K562 (cell line): ENCODE measurements at regions not wholly inside any gene's neighbourhood (a gene's known extent, or its start where the extent isn't known, plus 50 kb on each side); places are given as distances from the start of the nearest gene placed in this dataset.
"Not testable (repeated sequence)": the region's sequence is repeated elsewhere in the genome, so short reads cannot be mapped to it uniquely, and the experiment has no call there.

Source experiments
- ATAC-seq: fragments of 200-7000 bp; cut with Tn5 transposase; 3 replicates; pipeline ENCODE4 v1.9.1; 2020; ENCODE audit warnings: moderate library complexity
- BruUV-seq: library from RNA; stranded (reverse); fragments of 400-500 nt; replicated peaks from 2 replicates; lab custom pipeline; 2021; lab: Mats Ljungman, UMichigan
- CTCF ChIA-PET: fragments of 300-600 bp; formaldehyde crosslinking; extraction: SDS; loops from one replicate; lab custom pipeline; 2021; ENCODE audit warnings: low intra/inter-chr PET ratio; lab: Yijun Ruan, JAX
- POLR2A ChIA-PET: fragments of 300-600, 350-650 bp; sonication (Branson Sonifier 250); formaldehyde crosslinking; extraction: SDS; loops from one replicate; lab custom pipeline; 2021; ENCODE audit warnings: antibody characterized with exemption, inconsistent platforms; lab: Yijun Ruan, JAX
- DNase-seq, 4 experiments: peaks; one replicate each; pipeline versions ENCODE4 v3.0.0 to v3.0.0-alpha.2; 2011 to 2018; ENCODE audit warnings: low spot score in 3 of 4, mixed read lengths in 3 of 4; ENCODE audit errors: extremely low read depth in 1 of 4
- FAIRE-seq: peaks from 2 replicates; lab custom pipeline; 2011; peaks lifted over from hg19 to GRCh38; lab: Jason Lieb, UNC
- H2AFZ ChIP-seq: 2 replicates; pipeline ENCODE4 v1.6.0; 2011; ENCODE audit warnings: low read depth, low read length, control low read depth, inconsistent platforms
- H3K27ac ChIP-seq: fragments of 200-600 bp; 3 replicates; pipeline ENCODE4 v1.8.0; 2011; ENCODE audit warnings: low read depth, mild to moderate bottlenecking, control low read depth, inconsistent platforms, low read length, moderate library complexity, mixed read lengths; ENCODE audit errors: extremely low read depth
- H3K27me3 ChIP-seq, 2 experiments: fragments of 300-600 bp in 1 of 2; 2 replicates in 1 of 2; 3 replicates in 1 of 2; pipeline versions ENCODE4 v1.6.0 to v1.8.0; 2011; ENCODE audit warnings: inconsistent platforms in 2 of 2, low read length in 2 of 2, mild to moderate bottlenecking in 1 of 2, mixed read lengths in 1 of 2, moderate library complexity in 1 of 2; ENCODE audit not compliant: control insufficient read depth in 2 of 2, insufficient read depth in 2 of 2
- H3K36me3 ChIP-seq: fragments of 300-600 bp; 3 replicates; pipeline ENCODE4 v1.8.0; 2011; ENCODE audit warnings: mild to moderate bottlenecking, low read length, inconsistent platforms; ENCODE audit not compliant: control insufficient read depth, insufficient read depth
- H3K4me1 ChIP-seq, 2 experiments: fragments of 200-600 bp in 1 of 2; replicated peaks in 1 of 2; 2 replicates in 1 of 2; 3 replicates in 1 of 2; pipeline versions ENCODE4 v1.5.1 to v1.8.0; 2011; ENCODE audit warnings: inconsistent platforms in 2 of 2, low read length in 2 of 2, mild to moderate bottlenecking in 1 of 2, mixed read lengths in 1 of 2, moderate library complexity in 1 of 2; ENCODE audit not compliant: control insufficient read depth in 2 of 2, insufficient read depth in 2 of 2
- H3K4me2 ChIP-seq: 2 replicates; pipeline ENCODE4 v1.6.1; 2011; ENCODE audit warnings: low read length, control low read depth, inconsistent platforms, mixed read lengths; ENCODE audit not compliant: insufficient read depth
- H3K4me3 ChIP-seq: fragments of 200-600 bp; sonication (generic), shearing (Covaris generic); 2 replicates; pipeline ENCODE4 v1.5.1; 2016; ENCODE audit warnings: control low read depth, inconsistent platforms
- H3K79me2 ChIP-seq: fragments of 200-600 bp; 3 replicates; pipeline ENCODE4 v1.8.0; 2011; ENCODE audit warnings: low read length, inconsistent platforms; ENCODE audit not compliant: control insufficient read depth, insufficient read depth
- H3K9ac ChIP-seq, 2 experiments: 2 replicates each; pipeline versions ENCODE4 v1.6.0 to v1.6.1; 2011; ENCODE audit warnings: low read depth in 2 of 2, low read length in 2 of 2, control low read depth in 1 of 2, inconsistent platforms in 1 of 2, mild to moderate bottlenecking in 1 of 2, mixed read lengths in 1 of 2; ENCODE audit not compliant: insufficient read depth in 1 of 2
- H3K9me1 ChIP-seq: one replicate; pipeline ENCODE4 v1.6.0; 2011; ENCODE audit warnings: inconsistent platforms, mild to moderate bottlenecking, low read length, moderate library complexity; ENCODE audit not compliant: control insufficient read depth, insufficient read depth
- H3K9me3 ChIP-seq: replicated peaks from 2 replicates; pipeline ENCODE4 v1.5.1; 2011; ENCODE audit warnings: low read depth, low read length, inconsistent platforms; ENCODE audit not compliant: control insufficient read depth, insufficient read depth
- H4K20me1 ChIP-seq: replicated peaks from 2 replicates; pipeline ENCODE4 v1.6.1; 2011; ENCODE audit warnings: low read length, inconsistent platforms, mixed read lengths; ENCODE audit not compliant: control insufficient read depth, insufficient read depth
- FUS ChIP-seq: fragments of 200-400 bp; formaldehyde crosslinking; optimal IDR thresholded peaks from 2 replicates; pipeline ENCODE3; 2017; ENCODE audit warnings: low read depth, low read length
- POU5F1 ChIP-seq: fragments of 150-350 bp; IDR thresholded peaks from 2 replicates; pipeline ENCODE4 v1.6.1; 2014; ENCODE audit warnings: borderline replicate concordance, low read length, low read depth, mild to moderate bottlenecking; ENCODE audit not compliant: partially characterized antibody
- ZNF184 ChIP-seq: sonication (generic); formaldehyde crosslinking; IDR thresholded peaks from 2 replicates; pipeline ENCODE4 v1.5.0; 2020; ENCODE audit warnings: missing genetic modification reagents
- ZNF431 ChIP-seq: sonication (generic); formaldehyde crosslinking; IDR thresholded peaks from 2 replicates; pipeline ENCODE4 v1.8.0; 2022; ENCODE audit warnings: mild to moderate bottlenecking, missing genetic modification reagents
- WGBS: fragments of 100-300 bp; shearing (Covaris generic); methylation state at CpG from one replicate; pipeline ENCODE4 v1.1.6; 2016; ENCODE audit warnings: low coverage, mixed read lengths; ENCODE audit not compliant: insufficient coverage; ENCODE audit errors: missing lambda C conversion rate; 5-methylcytosine and 5-hydroxymethylcytosine counted together
- in situ Hi-C: fragments of 300-500 bp; cut with MboI; formaldehyde crosslinking; loops from 4 replicates; pipeline ENCODE4 v1.15.0; 2018; ENCODE audit warnings: inconsistent platforms, mixed read lengths
- intact Hi-C: fragments of 100-400 bp; cut with micrococcal nuclease; formaldehyde crosslinking; loops from 2 replicates; pipeline ENCODE4 v1.14.2; 2022

DNA sequence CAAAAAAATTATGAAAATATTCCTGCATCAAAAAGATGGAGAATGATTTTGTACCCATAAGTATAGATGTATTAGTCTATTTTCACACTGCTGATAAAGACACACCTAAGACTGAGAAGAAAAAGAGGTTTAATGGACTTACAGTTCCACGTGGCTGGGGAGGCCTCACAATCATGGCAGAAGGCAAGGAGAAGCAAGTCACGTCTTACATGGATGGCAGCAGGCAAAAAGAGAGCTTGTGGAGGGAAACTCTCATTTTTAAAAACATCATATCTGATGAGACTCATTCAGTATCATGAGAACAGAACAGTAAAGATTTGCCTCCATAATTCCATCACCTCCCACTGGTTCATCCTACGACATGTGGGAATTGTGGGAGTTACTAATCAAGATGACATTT is 979.8 kb downstream of the TDRD15 start:
- H3K4me3 ChIP-seq, ATAC-seq, H3K9ac ChIP-seq, CTCF ChIA-PET, H3K27ac ChIP-seq, FAIRE-seq, in situ Hi-C loops, intact Hi-C loops, H3K79me2 ChIP-seq, H3K36me3 ChIP-seq, POLR2A ChIA-PET, H4K20me1 ChIP-seq, H3K4me2 ChIP-seq, DNase-seq, H3K9me3 ChIP-seq, H3K27me3 ChIP-seq, H3K4me1 ChIP-seq, BruUV-seq, H2AFZ ChIP-seq, H3K9me1 ChIP-seq: not testable (repeated sequence)
- WGBS = 2% methylated on average over 3 of the region's 3 CpGs
- peak; percentile 81 for TF ChIP-seq ZNF431 (CRISPR knock-in tag)

DNA sequence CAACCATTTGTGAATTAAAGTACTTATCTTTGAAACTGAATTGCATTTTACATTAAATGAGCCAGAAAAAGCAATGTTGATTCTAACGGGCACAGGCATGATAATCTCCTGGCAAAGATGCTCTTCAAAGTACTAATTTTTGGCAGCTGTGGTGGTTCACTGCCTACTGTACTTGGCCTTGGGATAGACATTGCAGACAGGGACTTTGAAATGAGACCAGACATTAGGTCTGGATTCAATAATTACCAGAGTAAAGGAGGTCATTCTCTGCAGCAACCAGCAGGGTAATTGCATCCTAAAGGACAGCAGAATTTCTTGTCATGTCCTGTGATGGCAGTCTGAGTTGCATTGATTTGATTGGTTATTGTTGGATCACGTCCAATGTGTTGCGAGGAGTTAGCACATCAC is 986.5 kb downstream of the TDRD15 start:
- in situ Hi-C loops = no loop called here
- Histone ChIP-seq H4K20me1 (no peaks in the 10 kb centered on the region), H3K36me3 (no peaks in the 10 kb centered on the region), H3K9ac (no peak overlapping the region), H3K27me3 (no peaks in the 10 kb centered on the region), H2AFZ (no peak overlapping the region), H3K9me1 (no peaks in the 10 kb centered on the region), H3K4me3 (no peak overlapping the region), H3K4me1 (no peaks in the 10 kb centered on the region), H3K9me3 (no peaks in the 10 kb centered on the region), H3K4me2 (no peak overlapping the region), H3K79me2 (no peaks in the 10 kb centered on the region), H3K27ac (no peak overlapping the region)
- DNase-seq = no peak
- CTCF ChIA-PET = no interaction called here
- ATAC-seq = no peak
- no TSS peak for BruUV-seq
- WGBS = 2% methylated on average over 3 of the region's 3 CpGs
- TF ChIP-seq FUS (no peak), POU5F1 (no peak), ZNF184 (CRISPR knock-in tag) (no peak)
- intact Hi-C loops = no loop called here
- no peak for FAIRE-seq
- POLR2A ChIA-PET = interaction anchor here (0.7 kb wide), 1 partner anchor 310 kb away, joined by 3 read pairs; no protein-coding TSS in a partner anchor
